NB4 (cell line): ENCODE measurements at regions not wholly inside any gene's neighbourhood (a gene's known extent, or its start where the extent isn't known, plus 50 kb on each side); places are given as distances from the start of the nearest gene placed in this dataset.

Source experiments
- DNase-seq: peaks from one replicate; pipeline ENCODE4 v3.0.0; 2010; ENCODE audit warnings: low read depth
- H3K4me3 ChIP-seq: one replicate; pipeline ENCODE4 v1.5.1; 2011; ENCODE audit warnings: mild to moderate bottlenecking, low read depth, low read length, moderate library complexity
- MYC ChIP-seq: IDR thresholded peaks from 2 replicates; pipeline ENCODE4 v1.6.1; 2011; ENCODE audit warnings: low read depth, low read length
- POLR2A ChIP-seq: IDR thresholded peaks from 2 replicates; pipeline ENCODE4 v1.6.1; 2011; ENCODE audit warnings: mild to moderate bottlenecking; ENCODE audit not compliant: insufficient read length; ENCODE audit errors: extremely low read depth
- TF ChIP-seq, protein P1 (sequence below): IDR thresholded peaks from one replicate; pipeline ENCODE4 v1.5.1; 2012; ENCODE audit warnings: low read depth, low read length
- TF ChIP-seq, protein P2 (sequence below): IDR thresholded peaks from 2 replicates; pipeline ENCODE4 v1.6.1; 2011; ENCODE audit warnings: low read depth, low read length

DNA sequence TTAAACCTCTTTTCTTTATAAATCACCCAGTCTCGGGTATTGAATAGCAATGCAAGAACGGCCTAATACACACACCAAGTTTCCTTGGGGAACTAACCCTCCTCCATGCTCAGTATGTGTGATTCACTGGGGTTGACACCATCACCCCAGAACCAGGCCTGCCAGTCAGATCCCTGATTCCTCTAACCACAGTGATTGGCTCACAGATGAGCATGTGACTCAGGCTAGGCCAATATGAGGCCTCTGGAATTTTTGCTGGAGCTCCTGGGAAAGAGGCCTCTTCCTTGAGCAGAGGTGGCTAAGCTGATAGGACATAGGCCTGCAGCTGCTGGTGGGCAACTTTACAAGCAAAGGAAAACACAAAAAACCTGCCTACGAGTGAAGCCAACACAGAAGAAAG is 74.7 kb upstream of the ZBTB40 start:
- TF ChIP-seq MYC (no peak), POLR2A (no peak)
- TF ChIP-seq, protein P1, sequence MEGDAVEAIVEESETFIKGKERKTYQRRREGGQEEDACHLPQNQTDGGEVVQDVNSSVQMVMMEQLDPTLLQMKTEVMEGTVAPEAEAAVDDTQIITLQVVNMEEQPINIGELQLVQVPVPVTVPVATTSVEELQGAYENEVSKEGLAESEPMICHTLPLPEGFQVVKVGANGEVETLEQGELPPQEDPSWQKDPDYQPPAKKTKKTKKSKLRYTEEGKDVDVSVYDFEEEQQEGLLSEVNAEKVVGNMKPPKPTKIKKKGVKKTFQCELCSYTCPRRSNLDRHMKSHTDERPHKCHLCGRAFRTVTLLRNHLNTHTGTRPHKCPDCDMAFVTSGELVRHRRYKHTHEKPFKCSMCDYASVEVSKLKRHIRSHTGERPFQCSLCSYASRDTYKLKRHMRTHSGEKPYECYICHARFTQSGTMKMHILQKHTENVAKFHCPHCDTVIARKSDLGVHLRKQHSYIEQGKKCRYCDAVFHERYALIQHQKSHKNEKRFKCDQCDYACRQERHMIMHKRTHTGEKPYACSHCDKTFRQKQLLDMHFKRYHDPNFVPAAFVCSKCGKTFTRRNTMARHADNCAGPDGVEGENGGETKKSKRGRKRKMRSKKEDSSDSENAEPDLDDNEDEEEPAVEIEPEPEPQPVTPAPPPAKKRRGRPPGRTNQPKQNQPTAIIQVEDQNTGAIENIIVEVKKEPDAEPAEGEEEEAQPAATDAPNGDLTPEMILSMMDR = no peak
- TF ChIP-seq, protein P2, sequence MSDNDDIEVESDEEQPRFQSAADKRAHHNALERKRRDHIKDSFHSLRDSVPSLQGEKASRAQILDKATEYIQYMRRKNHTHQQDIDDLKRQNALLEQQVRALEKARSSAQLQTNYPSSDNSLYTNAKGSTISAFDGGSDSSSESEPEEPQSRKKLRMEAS = no peak
- no peak for DNase-seq
- H3K4me3 ChIP-seq = no peak overlapping the region

DNA sequence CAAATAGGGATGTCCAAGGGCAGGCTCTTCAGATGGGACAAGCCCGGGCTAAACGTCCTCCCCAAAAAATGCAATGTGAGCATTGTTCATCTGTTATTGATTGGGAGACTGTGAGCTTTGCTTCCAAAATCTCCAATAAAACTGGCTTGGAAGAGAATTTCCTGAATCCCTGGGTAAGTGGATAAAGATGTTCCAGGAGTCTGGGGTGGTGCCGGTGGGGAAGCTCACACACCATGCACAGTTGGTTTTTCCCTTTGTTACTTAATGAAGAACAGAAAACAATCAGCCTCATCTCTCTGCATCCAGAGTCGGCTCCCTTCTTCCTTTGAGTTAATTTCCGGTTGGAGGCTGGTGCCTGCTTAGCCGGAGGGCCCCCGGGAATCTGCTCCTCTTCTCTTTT is 72.1 kb upstream of the ZBTB40 start:
- DNase-seq = no peak
- TF ChIP-seq, protein P2 = no peak
- TF ChIP-seq MYC = no peak
- TF ChIP-seq POLR2A = no peak
- TF ChIP-seq, protein P1 = no peak
- no peak overlapping the region for H3K4me3 ChIP-seq

- TF ChIP-seq MYC = no peak
- TF ChIP-seq, protein P1 = peak; percentile 4
- DNase-seq = peak; percentile 39
- no peak overlapping the region for H3K4me3 ChIP-seq
Measured at GRCh38 chr1:22380024-22380785, 71.4 kb upstream of the ZBTB40 start.

DNA sequence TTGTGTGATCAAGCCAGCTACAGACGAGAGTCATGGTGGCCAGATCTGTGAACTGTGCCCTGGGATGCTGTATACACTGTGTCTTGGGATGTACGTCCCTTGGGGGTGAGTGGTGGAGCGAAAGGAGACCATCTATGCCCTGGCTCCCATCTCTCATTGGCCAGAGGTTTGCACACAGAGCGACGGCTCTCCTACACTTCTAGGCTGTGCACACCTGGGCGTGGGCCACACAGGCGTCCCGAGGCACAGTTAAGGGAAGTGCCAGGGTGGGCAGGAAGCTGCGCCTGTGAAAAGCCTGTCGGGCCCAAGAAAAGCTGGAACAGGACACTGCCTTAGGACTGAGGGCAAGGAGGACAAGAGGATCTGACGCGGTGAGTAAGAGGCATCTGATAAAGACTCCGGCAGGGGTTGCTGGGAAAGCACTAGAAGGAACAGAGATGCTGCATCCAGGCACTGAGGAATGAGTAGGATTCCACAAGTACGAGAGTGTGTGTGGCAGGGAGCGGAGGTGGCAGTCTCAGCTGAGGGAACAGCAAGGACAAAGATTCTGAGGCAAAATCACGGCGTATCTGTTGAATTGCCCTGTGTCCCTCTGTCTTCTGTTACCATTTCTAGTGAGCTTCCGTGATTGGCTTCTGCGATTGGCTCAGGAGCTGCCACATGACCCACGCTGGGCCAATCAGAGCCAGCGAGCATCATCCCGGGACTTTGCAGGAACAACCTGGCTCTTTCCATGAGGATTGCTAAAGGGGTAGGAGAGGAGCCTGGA is 67.9 kb upstream of the ZBTB40 start:
- H3K4me3 ChIP-seq = no peak overlapping the region
- TF ChIP-seq MYC (no peak), POLR2A (no peak)
- TF ChIP-seq, protein P2 = no peak
- TF ChIP-seq, protein P1 = no peak
- DNase-seq = no peak

GRCh38 chr1:22385537-22385936 is 66.1 kb upstream of the ZBTB40 start:
- TF ChIP-seq POLR2A (no peak), MYC (no peak)
- TF ChIP-seq, protein P1 = no peak
- TF ChIP-seq, protein P2 = no peak
- no peak for DNase-seq
- H3K4me3 ChIP-seq = no peak overlapping the region

GRCh38 chr1:22386774-22387173 is 64.9 kb upstream of the ZBTB40 start:
- TF ChIP-seq MYC = no peak
- TF ChIP-seq, protein P2 = no peak
- no peak for TF ChIP-seq POLR2A
- TF ChIP-seq, protein P1 = no peak
- no peak overlapping the region for H3K4me3 ChIP-seq
- no peak for DNase-seq
